HepG2 (cell line): ENCODE measurements at regions not wholly inside any gene's neighbourhood (a gene's known extent, or its start where the extent isn't known, plus 50 kb on each side); places are given as distances from the start of the nearest gene placed in this dataset.

Experiments
- ATAC-seq: fragments of 200-7000 bp; cut with Tn5 transposase; 3 replicates; pipeline ENCODE4 v1.9.1; 2020; ENCODE audit warnings: mild to moderate bottlenecking, moderate library complexity
- BruUV-seq: library from RNA; stranded (reverse); fragments of 400-500 nt; replicated peaks from 2 replicates; lab custom pipeline; 2021; lab: Mats Ljungman, UMichigan
- CTCF ChIA-PET: fragments of 300-600 bp; formaldehyde crosslinking; extraction: SDS; loops from one replicate; lab custom pipeline; 2021; ENCODE audit warnings: low total read pairs, inconsistent platforms, low intra/inter-chr PET ratio; lab: Yijun Ruan, JAX
- POLR2A ChIA-PET: fragments of 350-600 bp; sonication (Branson Sonifier 250); formaldehyde crosslinking; loops from one replicate; lab custom pipeline; 2020; ENCODE audit warnings: antibody characterized with exemption, inconsistent platforms; lab: Yijun Ruan, JAX
- DNase-seq: peaks from one replicate; pipeline ENCODE4 v3.0.0-alpha.2; 2015; ENCODE audit warnings: low spot score
- FAIRE-seq: peaks from 3 replicates; lab custom pipeline; 2011; peaks lifted over from hg19 to GRCh38; lab: Jason Lieb, UNC
- H2AFZ ChIP-seq: one replicate; pipeline ENCODE4 v1.6.1; 2011; ENCODE audit warnings: low read length, inconsistent platforms
- H3K27ac ChIP-seq: fragments of 300-600 bp; 3 replicates; pipeline ENCODE4 v1.8.0; 2011; ENCODE audit warnings: mixed run types, mild to moderate bottlenecking, mixed read lengths, low read length, inconsistent platforms; ENCODE audit not compliant: insufficient read depth; ENCODE audit errors: extremely low read length
- H3K27me3 ChIP-seq, 2 experiments: fragments of 200-600 bp in 1 of 2; 2 replicates in 1 of 2; 3 replicates in 1 of 2; pipeline versions ENCODE4 v1.6.0 to v1.8.0; 2011; ENCODE audit warnings: low read length in 2 of 2, mild to moderate bottlenecking in 2 of 2, moderate library complexity in 2 of 2, inconsistent platforms in 1 of 2; ENCODE audit not compliant: insufficient read depth in 2 of 2, control insufficient read depth in 1 of 2
- H3K36me3 ChIP-seq, 2 experiments: fragments of 200-600 bp in 1 of 2; replicated peaks in 1 of 2; 2 replicates in 1 of 2; 3 replicates in 1 of 2; pipeline versions ENCODE4 v1.5.1 to v1.8.0; 2011; ENCODE audit warnings: low read length in 2 of 2, inconsistent platforms in 1 of 2; ENCODE audit not compliant: insufficient read depth in 2 of 2, control insufficient read depth in 1 of 2
- H3K4me1 ChIP-seq: 2 replicates; pipeline ENCODE4 v1.5.1; 2012; ENCODE audit warnings: low read length, inconsistent platforms; ENCODE audit not compliant: insufficient read depth
- H3K4me2 ChIP-seq: 2 replicates; pipeline ENCODE4 v1.6.0; 2011; ENCODE audit warnings: low read depth, low read length, inconsistent platforms
- H3K4me3 ChIP-seq, 3 experiments: fragments of 200-600 bp in 1 of 3; sonication (generic), shearing (Covaris generic) in 1 of 3; replicated peaks in 1 of 3; 2 replicates each; pipeline ENCODE4 v1.5.1; 2011 to 2016; ENCODE audit warnings: low read length in 3 of 3, inconsistent platforms in 2 of 3, low read depth in 2 of 3, mild to moderate bottlenecking in 2 of 3, control low read depth in 1 of 3, mixed read lengths in 1 of 3; ENCODE audit not compliant: insufficient read depth in 1 of 3
- H3K79me2 ChIP-seq: one replicate; pipeline ENCODE4 v1.6.1; 2011; ENCODE audit warnings: low read length, inconsistent platforms; ENCODE audit not compliant: insufficient read depth
- H3K9ac ChIP-seq: 2 replicates; pipeline ENCODE4 v1.6.0; 2011; ENCODE audit warnings: mild to moderate bottlenecking, low read depth, low read length, inconsistent platforms; ENCODE audit not compliant: insufficient read depth
- H3K9me3 ChIP-seq: 2 replicates; pipeline ENCODE4 v1.5.1; 2012; ENCODE audit warnings: mild to moderate bottlenecking, low read length
- H4K20me1 ChIP-seq: 2 replicates; pipeline ENCODE4 v1.6.0; 2011; ENCODE audit warnings: inconsistent platforms, mild to moderate bottlenecking, low read length, moderate library complexity; ENCODE audit not compliant: insufficient read depth
- EEA1 ChIP-seq: sonication (generic); formaldehyde crosslinking; IDR thresholded peaks from 2 replicates; pipeline ENCODE4 v1.5.1; 2020; ENCODE audit warnings: mild to moderate bottlenecking, missing genetic modification reagents, borderline replicate concordance
- FOXO1 ChIP-seq: sonication (generic); formaldehyde crosslinking; IDR thresholded peaks from 2 replicates; pipeline ENCODE4 v1.4.0; 2020; ENCODE audit warnings: missing genetic modification reagents
- HOXA5 ChIP-seq: sonication (generic); formaldehyde crosslinking; IDR thresholded peaks from 2 replicates; pipeline ENCODE4 v1.4.0; 2020; ENCODE audit warnings: missing genetic modification reagents
- IKZF4 ChIP-seq: sonication (generic); formaldehyde crosslinking; IDR thresholded peaks from 2 replicates; pipeline ENCODE4 v1.5.1; 2020; ENCODE audit warnings: borderline replicate concordance, mild to moderate bottlenecking, low read depth, missing genetic modification reagents; ENCODE audit errors: not compliant biosample characterization
- JUN ChIP-seq: sonication (generic); formaldehyde crosslinking; IDR thresholded peaks from 2 replicates; pipeline ENCODE4 v1.4.0; 2020; ENCODE audit warnings: mild to moderate bottlenecking, missing genetic modification reagents
- JUNB ChIP-seq: sonication (generic); formaldehyde crosslinking; IDR thresholded peaks from 2 replicates; pipeline ENCODE4 v1.8.0; 2022; ENCODE audit warnings: missing genetic modification reagents, mild to moderate bottlenecking, borderline replicate concordance
- KLF16 ChIP-seq, 2 experiments: sonication (generic) in 1 of 2; formaldehyde crosslinking in 1 of 2; IDR thresholded peaks; 2 replicates each; pipeline versions ENCODE4 v1.6.1 to v1.8.0; 2016 to 2023; ENCODE audit warnings: missing genetic modification reagents in 2 of 2, missing compliant biosample characterization in 1 of 2
- MEIS2 ChIP-seq: sonication (generic); formaldehyde crosslinking; IDR thresholded peaks from 2 replicates; pipeline ENCODE4 v1.9.0; 2021; ENCODE audit warnings: mild to moderate bottlenecking, missing genetic modification reagents
- NCOA2 ChIP-seq: sonication (generic); formaldehyde crosslinking; IDR thresholded peaks from 2 replicates; pipeline ENCODE4 v1.8.0; 2022; ENCODE audit warnings: inconsistent platforms
- NFYC ChIP-seq: IDR thresholded peaks from 2 replicates; pipeline ENCODE4 v1.6.1; 2016; ENCODE audit warnings: missing genetic modification reagents, missing compliant biosample characterization
- NR2F6 ChIP-seq, 2 experiments: IDR thresholded peaks; 2 replicates each; pipeline ENCODE4 v1.6.1; 2016; ENCODE audit warnings: antibody characterized with exemption in 1 of 2, mild to moderate bottlenecking in 1 of 2
- PAWR ChIP-seq: sonication (generic); formaldehyde crosslinking; IDR thresholded peaks from 2 replicates; pipeline ENCODE4 v1.4.0; 2020; ENCODE audit warnings: missing genetic modification reagents, mild to moderate bottlenecking, borderline replicate concordance
- SSRP1 ChIP-seq: IDR thresholded peaks from 2 replicates; pipeline ENCODE4 v1.6.1; 2016; ENCODE audit warnings: control low read depth
- TBL1XR1 ChIP-seq: fragments of 150-350 bp; IDR thresholded peaks from 2 replicates; pipeline ENCODE4 v1.6.1; 2014; ENCODE audit warnings: borderline replicate concordance, low read length; ENCODE audit not compliant: partially characterized antibody
- ZNF343 ChIP-seq: sonication (generic); formaldehyde crosslinking; IDR thresholded peaks from 2 replicates; pipeline ENCODE4 v1.4.0; 2020; ENCODE audit warnings: mild to moderate bottlenecking, missing genetic modification reagents
- ZNF784 ChIP-seq: sonication (generic); formaldehyde crosslinking; IDR thresholded peaks from 2 replicates; pipeline ENCODE4 v1.5.1; 2020; ENCODE audit warnings: missing genetic modification reagents, mild to moderate bottlenecking, borderline replicate concordance
- ZNF792 ChIP-seq: IDR thresholded peaks from 2 replicates; pipeline ENCODE4 v1.6.1; 2016
- WGBS: methylation state at CpG from one replicate; pipeline ENCODE4 v1.1.6; 2017; ENCODE audit warnings: low lambda C conversion rate; 5-methylcytosine and 5-hydroxymethylcytosine counted together
- in situ Hi-C: cut with HindIII; loops from 2 replicates; pipeline ENCODE4 v1.10.0; 2017; ENCODE audit warnings: low pct_unique_long_range_greater_than_20kb; ENCODE audit not compliant: extremely low pct_ligation_motif_present
- intact Hi-C: fragments of 100-400 bp; cut with micrococcal nuclease; formaldehyde crosslinking; loops from one replicate; pipeline ENCODE4 v1.10.0; 2022; ENCODE audit not compliant: unreplicated experiment
- TF ChIP-seq, protein P1 (sequence below): sonication (generic); formaldehyde crosslinking; IDR thresholded peaks from 2 replicates; pipeline ENCODE4 v1.5.0; 2020; ENCODE audit warnings: missing genetic modification reagents
- TF ChIP-seq, protein P2 (sequence below): sonication (generic); formaldehyde crosslinking; IDR thresholded peaks from 2 replicates; pipeline ENCODE4 v1.5.1; 2020; ENCODE audit warnings: missing genetic modification reagents, mild to moderate bottlenecking, borderline replicate concordance

DNA sequence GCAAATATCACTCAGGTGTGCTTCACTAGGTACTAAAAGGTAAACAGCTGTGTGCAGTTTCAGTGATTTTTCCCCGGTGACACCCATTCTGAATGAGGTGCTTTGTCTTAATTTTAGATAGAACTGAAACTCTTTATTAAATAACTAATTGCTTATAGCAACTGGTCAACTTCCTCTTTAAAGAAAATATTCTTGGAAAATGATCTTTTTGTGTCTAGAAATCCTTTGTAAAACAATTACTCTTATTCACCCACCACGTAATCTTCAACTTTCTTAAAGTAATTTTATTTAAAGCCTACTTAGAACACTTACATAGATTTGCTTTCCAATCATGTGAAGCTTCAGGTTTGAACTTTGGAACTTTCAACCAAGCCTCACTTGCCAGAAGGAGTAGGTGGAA lies 57.9 kb upstream of the RMDN2 start:
- WGBS = 20% methylated on average over 2 of the region's 2 CpGs
- Histone ChIP-seq H3K4me1 (no peaks in the 10 kb centered on the region), H4K20me1 (no peaks in the 10 kb centered on the region), H3K9me3 (no peaks in the 10 kb centered on the region), H3K9ac (no peak overlapping the region), H3K4me2 (no peak overlapping the region), H3K79me2 (no peaks in the 10 kb centered on the region), H3K4me3 (no peak overlapping the region), H3K27me3 (peaks cover 0 to 30% of the 10 kb centered on the region in 2 experiments; a peak in 2 of 5 replicates), H3K36me3 (no peaks in the 10 kb centered on the region), H3K27ac (no peak overlapping the region), H2AFZ (no peak overlapping the region)
- ChIA-PET CTCF (no interaction called here), POLR2A (no interaction called here)
- no TSS peak for BruUV-seq
- TF ChIP-seq FOXO1 (CRISPR knock-in tag) (no peak), NFYC (CRISPR knock-in tag) (no peak), JUN (no peak), TBL1XR1 (no peak), KLF16 (CRISPR knock-in tag; IDR thresholded peaks at IDR 0.05) (no peak), EEA1 (CRISPR knock-in tag) (no peak), NCOA2 (CRISPR knock-in tag) (no peak), IKZF4 (CRISPR knock-in tag) (no peak)
- TF ChIP-seq, protein P1, sequence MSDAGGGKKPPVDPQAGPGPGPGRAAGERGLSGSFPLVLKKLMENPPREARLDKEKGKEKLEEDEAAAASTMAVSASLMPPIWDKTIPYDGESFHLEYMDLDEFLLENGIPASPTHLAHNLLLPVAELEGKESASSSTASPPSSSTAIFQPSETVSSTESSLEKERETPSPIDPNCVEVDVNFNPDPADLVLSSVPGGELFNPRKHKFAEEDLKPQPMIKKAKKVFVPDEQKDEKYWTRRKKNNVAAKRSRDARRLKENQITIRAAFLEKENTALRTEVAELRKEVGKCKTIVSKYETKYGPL = no peak
- no peak for DNase-seq
- no peak for ATAC-seq
- in situ Hi-C loops = no loop called here
- no peak for FAIRE-seq
- intact Hi-C loops = no loop called here

DNA sequence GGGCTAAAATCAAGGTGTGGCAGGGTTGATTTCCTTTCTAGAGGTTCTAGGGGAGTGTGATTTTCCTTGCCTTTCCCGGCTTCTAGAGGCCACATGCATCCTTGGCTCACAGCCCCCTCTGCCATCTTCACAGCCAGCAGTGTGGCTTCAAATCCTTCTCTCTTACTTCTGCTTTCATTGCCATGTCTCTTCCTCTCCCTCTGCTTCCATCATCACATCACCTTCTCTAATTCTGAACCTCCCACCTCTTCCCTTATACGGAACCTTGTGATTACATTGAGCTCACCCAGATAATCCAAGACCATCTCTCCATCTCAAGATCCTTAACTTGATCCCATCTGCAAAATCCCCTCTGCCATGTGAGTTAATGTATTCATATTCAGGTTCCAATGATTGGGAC lies 56.2 kb upstream of the RMDN2 start:
- in situ Hi-C loops = no loop called here
- ATAC-seq (no peak), FAIRE-seq (no peak), DNase-seq (no peak)
- no peaks in the 10 kb centered on the region for H3K79me2 ChIP-seq
- H3K9me3 ChIP-seq = no peaks in the 10 kb centered on the region
- ChIA-PET POLR2A (no interaction called here), CTCF (no interaction called here)
- BruUV-seq = no TSS peak
- no peaks in the 10 kb centered on the region for H3K4me1 ChIP-seq
- no peaks in the 10 kb centered on the region for H3K36me3 ChIP-seq
- no peak overlapping the region for H3K4me3 ChIP-seq
- no peak overlapping the region for H3K9ac ChIP-seq
- WGBS = 42% methylated on average over 2 of the region's 2 CpGs
- no peak overlapping the region for H3K27ac ChIP-seq
- H3K27me3 ChIP-seq = peaks cover under 1 to 46% of the 10 kb centered on the region in 2 experiments; a peak in 4 of 5 replicates
- H3K4me2 ChIP-seq = no peak overlapping the region
- no peaks in the 10 kb centered on the region for H4K20me1 ChIP-seq
- no peak overlapping the region for H2AFZ ChIP-seq
- intact Hi-C loops = no loop called here
- TF ChIP-seq NR2F6 (IDR thresholded peaks at IDR 0.05) (no peak), NR2F6 (CRISPR knock-in tag; IDR thresholded peaks at IDR 0.05) (no peak), HOXA5 (CRISPR knock-in tag) (no peak), PAWR (CRISPR knock-in tag) (no peak), ZNF343 (CRISPR knock-in tag) (no peak), SSRP1 (CRISPR knock-in tag) (no peak), JUNB (CRISPR knock-in tag) (no peak), MEIS2 (no peak), ZNF784 (CRISPR knock-in tag) (no peak), ZNF792 (CRISPR knock-in tag) (no peak)
- TF ChIP-seq, protein P2, sequence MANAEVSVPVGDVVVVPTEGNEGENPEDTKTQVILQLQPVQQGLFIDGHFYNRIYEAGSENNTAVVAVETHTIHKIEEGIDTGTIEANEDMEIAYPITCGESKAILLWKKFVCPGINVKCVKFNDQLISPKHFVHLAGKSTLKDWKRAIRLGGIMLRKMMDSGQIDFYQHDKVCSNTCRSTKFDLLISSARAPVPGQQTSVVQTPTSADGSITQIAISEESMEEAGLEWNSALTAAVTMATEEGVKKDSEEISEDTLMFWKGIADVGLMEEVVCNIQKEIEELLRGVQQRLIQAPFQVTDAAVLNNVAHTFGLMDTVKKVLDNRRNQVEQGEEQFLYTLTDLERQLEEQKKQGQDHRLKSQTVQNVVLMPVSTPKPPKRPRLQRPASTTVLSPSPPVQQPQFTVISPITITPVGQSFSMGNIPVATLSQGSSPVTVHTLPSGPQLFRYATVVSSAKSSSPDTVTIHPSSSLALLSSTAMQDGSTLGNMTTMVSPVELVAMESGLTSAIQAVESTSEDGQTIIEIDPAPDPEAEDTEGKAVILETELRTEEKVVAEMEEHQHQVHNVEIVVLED (CRISPR knock-in tag) = no peak
